SJSA1 (cell line): ENCODE measurements at regions not wholly inside any gene's neighbourhood (a gene's known extent, or its start where the extent isn't known, plus 50 kb on each side); places are given as distances from the start of the nearest gene placed in this dataset.

Experiments used
- DNase-seq, 2 experiments: peaks; one replicate each; pipeline ENCODE4 v3.0.0-alpha.2; 2015 to 2020; ENCODE audit warnings: low spot score in 2 of 2, low read depth in 1 of 2
- H3K27ac ChIP-seq: fragments of 250-450 bp; sonication (Bioruptor Pico); 2 replicates; pipeline ENCODE4 v1.5.1; 2020; ENCODE audit warnings: mild to moderate bottlenecking, moderate library complexity
- H3K27me3 ChIP-seq: fragments of 250-450 bp; sonication (Bioruptor Pico); replicated peaks from 2 replicates; pipeline ENCODE4 v1.5.1; 2020; ENCODE audit warnings: mild to moderate bottlenecking, moderate library complexity
- H3K36me3 ChIP-seq: fragments of 250-450 bp; sonication (Bioruptor Pico); 2 replicates; pipeline ENCODE4 v1.5.1; 2020; ENCODE audit warnings: mild to moderate bottlenecking
- H3K4me1 ChIP-seq: fragments of 250-450 bp; sonication (Bioruptor Pico); replicated peaks from 2 replicates; pipeline ENCODE4 v1.6.1; 2021; ENCODE audit warnings: mild to moderate bottlenecking
- H3K4me3 ChIP-seq: fragments of 250-450 bp; sonication (Bioruptor Pico); 2 replicates; pipeline ENCODE4 v1.5.1; 2020; ENCODE audit warnings: mild to moderate bottlenecking
- H3K9me3 ChIP-seq: fragments of 250-450 bp; sonication (Bioruptor Pico); replicated peaks from 2 replicates; pipeline ENCODE4 v1.5.1; 2020; ENCODE audit warnings: mild to moderate bottlenecking

DNA sequence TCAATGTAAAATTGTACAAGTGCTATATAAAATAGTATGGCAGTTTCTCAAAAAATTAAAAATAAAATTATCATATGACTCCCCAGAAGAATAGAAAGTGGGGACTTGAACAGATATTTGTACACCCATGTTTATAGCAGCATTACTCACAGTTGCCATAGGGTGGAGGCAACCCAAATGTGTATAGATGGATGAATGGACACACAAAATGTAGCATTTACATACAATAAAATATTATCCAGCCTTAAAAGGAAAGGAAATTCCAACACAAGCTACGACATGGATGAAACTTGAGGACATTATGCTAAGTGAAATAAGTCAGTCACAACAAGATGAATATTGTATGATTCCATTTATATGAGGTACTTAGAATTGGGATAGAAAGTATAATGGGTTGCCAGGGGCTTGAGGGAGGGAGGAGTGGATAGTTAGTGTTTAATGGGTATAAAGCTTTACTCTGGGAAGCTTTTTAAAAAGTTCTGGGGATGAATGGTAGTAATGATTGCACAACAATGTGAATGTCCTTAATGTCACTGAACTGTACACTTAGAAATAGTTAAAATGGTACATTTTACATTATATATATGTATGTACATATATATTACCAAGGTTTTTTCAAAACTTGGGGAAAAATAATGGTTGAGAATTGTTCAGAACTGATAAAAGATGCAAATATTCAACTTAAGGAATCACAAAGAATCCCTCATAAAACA lies 53.0 kb upstream of the ADORA3 start:
- no peak overlapping the region for H3K4me3 ChIP-seq
- no peak for DNase-seq
- H3K36me3 ChIP-seq = peaks cover 13% of the 10 kb centered on the region
- H3K4me1 ChIP-seq = peaks cover 21% of the 10 kb centered on the region
- H3K27me3 ChIP-seq = no peaks in the 10 kb centered on the region
- H3K27ac ChIP-seq = no peak overlapping the region
- H3K9me3 ChIP-seq = no peaks in the 10 kb centered on the region

DNA sequence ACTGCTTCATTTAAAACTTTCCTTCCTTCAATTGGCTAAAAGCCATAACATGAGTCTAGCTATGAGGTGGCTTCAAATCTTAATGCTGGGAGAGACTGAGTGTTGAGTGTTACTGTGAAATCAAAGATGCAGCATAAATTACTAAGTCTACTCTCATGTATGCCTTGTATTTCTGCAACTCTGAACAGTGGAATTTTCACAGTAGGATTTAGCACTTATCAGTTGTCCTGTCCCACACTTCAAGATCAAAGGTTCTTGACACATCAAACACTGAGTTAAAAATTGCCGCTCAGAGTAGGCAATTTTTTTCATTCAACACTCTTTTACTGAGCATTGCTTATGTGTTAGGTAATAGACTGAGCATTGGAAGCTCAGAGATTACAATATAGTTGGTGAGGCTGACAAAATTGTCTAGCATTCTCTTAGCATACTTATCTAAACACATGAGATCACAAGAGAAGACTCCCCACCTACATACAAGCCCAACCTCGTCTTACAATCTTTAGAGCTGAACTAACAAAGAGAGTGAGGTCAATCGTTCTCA lies 56.4 kb upstream of the ADORA3 start:
- H3K4me1 ChIP-seq = peaks cover 26% of the 10 kb centered on the region
- no peaks in the 10 kb centered on the region for H3K36me3 ChIP-seq
- 0 out of 2 replicates have a peak overlapping the region, but pooled peaks have one; percentile 11 for H3K27ac ChIP-seq
- H3K9me3 ChIP-seq = no peaks in the 10 kb centered on the region
- no peaks in the 10 kb centered on the region for H3K27me3 ChIP-seq
- DNase-seq = peak in 1 of 2 experiments; percentile 36
- H3K4me3 ChIP-seq = no peak overlapping the region

DNA sequence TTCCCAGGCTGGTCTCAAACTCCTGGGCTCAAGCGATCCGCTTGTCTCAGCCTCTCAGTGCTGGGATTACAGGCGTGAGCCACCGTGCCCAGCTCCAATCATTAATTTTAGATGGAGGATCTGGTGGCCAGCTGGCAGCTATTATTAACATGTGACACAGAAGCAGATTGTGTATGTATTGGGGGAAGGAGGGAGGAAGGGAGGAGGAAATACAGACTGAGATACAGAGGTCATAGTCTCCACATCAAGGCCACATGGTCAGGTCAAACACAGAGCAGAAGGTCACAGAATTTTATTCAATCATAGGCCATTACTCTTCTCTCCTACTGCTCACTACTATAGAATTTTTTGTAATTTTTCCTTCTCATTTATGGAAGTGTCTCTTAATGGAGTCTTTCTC lies 57.9 kb upstream of the ADORA3 start:
- DNase-seq = no peak
- H3K27ac ChIP-seq = no peak overlapping the region
- no peak overlapping the region for H3K4me3 ChIP-seq
- H3K27me3 ChIP-seq = no peaks in the 10 kb centered on the region
- H3K9me3 ChIP-seq = no peaks in the 10 kb centered on the region
- H3K4me1 ChIP-seq = peaks cover 42% of the 10 kb centered on the region
- H3K36me3 ChIP-seq = no peaks in the 10 kb centered on the region

DNA sequence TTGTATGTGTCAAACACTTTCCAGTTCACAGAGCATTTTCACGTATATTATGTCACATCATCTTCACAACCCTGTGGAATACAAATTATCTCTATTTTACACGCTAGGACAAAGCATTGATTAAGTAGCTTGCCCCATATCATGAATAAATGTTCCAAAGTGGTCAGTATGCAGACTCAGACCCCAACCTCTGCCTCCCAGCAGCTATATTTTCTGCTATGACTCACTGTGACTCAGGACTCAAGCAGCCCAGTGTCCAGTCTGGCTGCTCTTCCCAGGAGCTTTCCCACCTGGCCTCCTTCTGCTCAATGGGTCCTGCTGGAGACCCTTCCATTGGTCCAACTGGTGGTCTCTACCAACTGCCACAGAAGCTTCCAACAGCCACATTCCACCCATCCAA lies 56.0 kb upstream of the RAP1A start:
- no peak overlapping the region for H3K4me3 ChIP-seq
- no peaks in the 10 kb centered on the region for H3K36me3 ChIP-seq
- no peaks in the 10 kb centered on the region for H3K27me3 ChIP-seq
- no peaks in the 10 kb centered on the region for H3K9me3 ChIP-seq
- H3K27ac ChIP-seq = peak overlapping the region; percentile 36; the same call in 1 of the 2 replicates
- peaks cover 42% of the 10 kb centered on the region for H3K4me1 ChIP-seq
- DNase-seq = peak in 1 of 2 experiments; percentile 61

DNA sequence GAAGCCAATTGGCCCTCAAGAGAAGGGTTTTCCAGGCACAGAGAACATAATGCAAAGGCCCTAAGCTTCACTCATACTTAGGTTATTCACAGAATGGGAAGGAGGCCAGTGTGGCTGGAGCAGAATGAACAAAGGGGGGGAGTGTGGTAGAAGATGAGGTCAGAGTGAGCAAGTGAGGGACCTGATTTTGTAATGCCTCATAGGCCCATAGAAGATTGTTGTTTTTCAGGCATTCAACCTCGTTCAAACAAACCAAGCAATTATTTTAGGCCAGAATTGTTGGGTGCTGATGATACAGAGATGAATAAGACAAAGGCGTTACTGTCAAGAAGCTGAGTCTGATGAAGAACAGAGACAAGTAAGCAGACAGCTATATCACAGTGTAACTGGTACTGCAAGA lies 54.5 kb upstream of the RAP1A start:
- H3K36me3 ChIP-seq = no peaks in the 10 kb centered on the region
- no peaks in the 10 kb centered on the region for H3K9me3 ChIP-seq
- peaks cover 36% of the 10 kb centered on the region for H3K4me1 ChIP-seq
- DNase-seq = peak; percentile 54 to 57
- no peak overlapping the region for H3K4me3 ChIP-seq
- H3K27me3 ChIP-seq = no peaks in the 10 kb centered on the region
- no peak overlapping the region for H3K27ac ChIP-seq

DNA sequence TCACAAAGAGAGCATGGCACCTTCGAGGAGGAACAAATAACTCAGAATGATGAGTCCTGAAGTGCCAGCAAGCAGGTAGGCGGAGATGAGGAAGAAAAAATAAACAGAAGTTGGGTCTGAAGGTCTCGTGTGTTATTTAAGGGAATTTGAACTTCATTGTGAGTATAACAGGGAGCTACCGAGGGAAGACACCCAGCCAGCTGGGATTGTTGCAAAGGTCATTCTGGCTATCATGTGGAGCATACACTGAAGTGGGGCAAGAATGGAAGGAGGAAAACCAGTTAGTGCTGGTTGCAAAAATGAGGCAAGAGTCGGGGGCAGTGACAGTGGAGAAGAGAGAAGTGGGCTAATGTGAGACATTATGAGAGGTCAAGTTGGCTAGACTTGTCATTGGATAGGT lies 53.6 kb upstream of the RAP1A start:
- Histone ChIP-seq H3K36me3 (no peaks in the 10 kb centered on the region), H3K9me3 (no peaks in the 10 kb centered on the region), H3K27me3 (no peaks in the 10 kb centered on the region), H3K4me1 (peaks cover 34% of the 10 kb centered on the region), H3K27ac (no peak overlapping the region), H3K4me3 (no peak overlapping the region)
- no peak for DNase-seq

- H3K4me3 ChIP-seq = no peak overlapping the region
- no peak for DNase-seq
- H3K9me3 ChIP-seq = no peaks in the 10 kb centered on the region
- H3K36me3 ChIP-seq = no peaks in the 10 kb centered on the region
- H3K27ac ChIP-seq = no peak overlapping the region
- peaks cover 37% of the 10 kb centered on the region for H3K4me1 ChIP-seq
- H3K27me3 ChIP-seq = no peaks in the 10 kb centered on the region
These were observed 51.4 kb upstream of the RAP1A start for GRCh38 chr1:111568160-111568647.
